ENCODE measurements at regions not wholly inside any gene's neighbourhood (a gene's known extent, or its start where the extent isn't known, plus 50 kb on each side); places are given as distances from the start of the nearest gene placed in this dataset.
A peak's percentile ranks its signal among the peaks of the same experiment; 100 is the strongest.
"Not testable (repeated sequence)": the region's sequence is repeated elsewhere in the genome, so short reads cannot be mapped to it uniquely, and the experiment has no call there.

DNA sequence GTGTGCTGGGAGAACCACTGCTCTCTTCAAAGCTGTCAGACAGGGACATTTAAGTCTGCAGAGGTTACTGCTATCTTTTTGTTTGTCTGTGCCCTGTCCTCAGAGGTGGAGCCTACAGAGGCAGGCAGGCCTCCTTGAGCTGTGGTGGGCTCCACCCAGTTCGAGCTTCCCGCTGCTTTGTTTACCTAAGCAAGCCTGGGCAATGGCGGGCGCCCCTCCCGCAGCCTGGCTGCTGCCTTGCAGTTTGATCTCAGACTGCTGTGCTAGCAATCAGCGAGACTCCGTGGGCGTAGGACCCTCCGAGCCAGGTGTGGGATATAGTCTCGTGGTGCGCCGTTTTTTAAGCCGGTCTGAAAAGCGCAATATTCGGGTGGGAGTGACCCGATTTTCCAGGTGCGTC is 164.0 kb downstream of the HRH4 start:
- not testable (repeated sequence) for DNase-seq (ENCODE audit: low spot score)

DNA sequence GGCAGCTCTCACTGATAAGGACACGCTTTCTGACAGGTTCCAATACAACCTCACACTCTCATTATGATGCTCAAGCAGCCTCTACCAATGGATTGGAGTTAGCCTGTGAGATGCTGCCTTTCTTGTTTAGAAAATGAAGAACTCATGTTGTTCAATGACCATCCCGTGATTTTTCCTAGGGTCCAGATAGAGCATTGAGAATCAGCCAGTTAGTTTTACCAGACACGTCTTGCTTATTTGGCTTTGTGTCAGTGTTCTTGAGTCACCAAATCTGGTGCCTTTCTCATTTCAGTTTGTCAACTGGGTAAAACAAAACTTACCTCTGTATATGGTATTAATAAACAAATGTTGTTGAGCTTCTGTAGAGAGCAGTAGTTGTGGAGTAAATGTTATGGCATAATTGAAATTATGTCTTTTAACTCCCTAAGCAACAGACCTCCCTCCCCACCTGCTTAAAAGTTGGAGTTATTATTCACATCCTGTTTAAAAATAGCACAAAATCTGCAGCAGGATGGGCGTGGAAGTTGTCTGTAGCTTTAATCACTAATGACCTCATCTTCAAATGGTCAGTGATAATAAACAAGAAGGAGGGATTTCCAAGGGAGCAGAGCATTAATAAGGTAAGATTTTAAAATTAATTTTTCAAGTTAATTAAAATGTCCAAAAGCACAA is 167.3 kb downstream of the HRH4 start:
- no peak for DNase-seq (ENCODE audit: low spot score)

DNA sequence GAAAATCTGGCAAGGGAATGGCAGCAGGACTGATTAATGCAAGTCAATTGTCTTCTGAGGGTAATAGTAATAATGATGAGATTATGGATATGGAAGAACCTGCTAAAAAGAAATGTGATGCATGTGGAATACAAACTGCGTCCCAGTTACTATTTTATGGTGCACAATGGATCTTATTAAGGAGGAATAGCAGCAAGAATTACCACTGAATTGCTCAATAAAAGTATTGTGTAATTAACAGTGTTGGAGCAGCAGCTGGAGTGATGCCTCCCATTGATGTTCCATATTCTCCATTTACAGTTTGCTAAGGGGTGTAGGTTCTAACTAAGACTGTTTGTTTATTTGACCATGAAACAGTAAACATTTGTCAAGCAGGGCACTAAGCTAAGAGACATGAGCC is 167.9 kb downstream of the HRH4 start:
- no peak for DNase-seq (ENCODE audit: low spot score)

DNA sequence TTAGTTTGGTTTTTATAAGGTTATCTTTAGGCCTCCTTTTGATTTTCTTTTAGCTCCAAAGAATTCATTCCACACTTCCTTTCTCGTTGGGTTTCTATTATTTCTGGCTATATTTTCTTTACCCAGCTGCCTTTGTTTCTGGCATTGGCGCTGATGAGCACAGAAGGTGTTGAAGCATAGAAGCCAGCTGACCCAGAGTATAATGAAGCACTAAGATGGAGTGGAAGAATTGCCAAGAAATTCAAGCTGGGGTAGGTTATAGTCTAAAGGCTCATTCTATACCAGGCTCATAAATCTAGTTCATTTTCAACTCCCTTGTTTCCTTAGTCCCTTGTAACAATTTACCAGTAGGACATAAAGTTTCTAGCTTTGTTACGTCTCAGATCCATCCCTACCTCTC is 169.5 kb downstream of the HRH4 start:
- no peak for DNase-seq (ENCODE audit: low spot score)

DNA sequence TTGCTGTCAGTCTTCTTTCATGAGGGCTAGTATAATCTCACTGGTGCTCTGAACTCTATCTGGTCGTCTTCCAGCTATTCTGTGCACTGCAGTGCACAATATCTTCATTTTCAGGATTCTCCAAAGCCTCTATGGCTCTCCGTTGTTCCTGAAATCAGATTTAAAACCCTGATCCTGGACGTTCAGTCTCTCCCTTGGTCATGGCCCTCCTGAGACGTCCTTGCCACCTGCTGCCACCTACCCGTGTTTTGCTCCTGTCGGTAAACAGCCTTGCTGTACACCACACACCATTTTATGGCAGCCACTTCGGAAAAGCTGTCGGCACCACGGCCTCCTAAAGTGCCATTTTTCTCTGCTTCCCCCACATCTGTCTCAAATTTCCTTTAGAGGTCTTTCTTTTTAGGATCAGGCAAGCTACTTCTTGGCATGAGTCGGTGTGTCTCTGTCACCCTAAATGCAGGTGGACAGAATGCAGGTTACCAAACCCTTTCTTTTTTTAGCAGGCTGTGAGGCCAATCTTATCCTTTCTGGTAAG is 170.0 kb downstream of the HRH4 start:
- DNase-seq (ENCODE audit: low spot score) = no peak

DNA sequence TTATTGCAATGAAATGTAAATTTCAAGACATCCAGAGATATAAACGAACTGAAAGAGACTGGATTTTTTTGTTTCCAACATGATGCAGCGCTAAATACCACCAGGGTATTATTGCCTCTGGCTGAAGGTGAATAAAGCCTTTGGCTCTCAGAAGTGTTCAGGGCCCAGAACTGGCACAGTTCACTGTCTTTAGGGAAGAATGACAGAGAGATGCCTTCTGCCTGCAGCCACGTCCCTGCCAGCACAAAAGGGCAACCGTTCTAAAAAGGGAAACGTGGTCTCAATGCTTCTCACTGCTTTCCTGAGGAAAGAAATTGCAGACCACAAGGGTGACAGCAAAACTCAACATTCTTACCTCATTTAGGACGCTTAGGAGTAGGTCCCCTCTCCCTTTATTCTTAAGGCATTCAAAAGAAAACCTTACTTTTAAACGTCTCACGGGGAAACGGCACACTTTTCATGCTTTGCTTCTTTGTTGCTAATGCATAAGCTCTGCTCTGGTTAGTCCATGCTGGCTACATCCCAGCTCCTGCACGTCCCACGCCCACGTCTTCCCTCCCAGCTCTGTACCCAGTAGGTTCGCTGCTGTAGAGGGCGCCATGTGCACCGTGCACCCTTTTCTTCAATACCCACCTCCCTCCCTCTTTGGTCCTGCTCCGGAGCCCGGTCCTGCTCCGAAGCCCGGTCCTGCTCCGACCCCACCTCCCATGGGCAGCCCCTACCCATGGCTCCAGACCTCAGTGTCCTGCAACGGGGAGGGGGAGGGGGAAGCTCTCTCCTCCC is 171.0 kb downstream of the HRH4 start:
- no peak for DNase-seq (ENCODE audit: low spot score)

DNA sequence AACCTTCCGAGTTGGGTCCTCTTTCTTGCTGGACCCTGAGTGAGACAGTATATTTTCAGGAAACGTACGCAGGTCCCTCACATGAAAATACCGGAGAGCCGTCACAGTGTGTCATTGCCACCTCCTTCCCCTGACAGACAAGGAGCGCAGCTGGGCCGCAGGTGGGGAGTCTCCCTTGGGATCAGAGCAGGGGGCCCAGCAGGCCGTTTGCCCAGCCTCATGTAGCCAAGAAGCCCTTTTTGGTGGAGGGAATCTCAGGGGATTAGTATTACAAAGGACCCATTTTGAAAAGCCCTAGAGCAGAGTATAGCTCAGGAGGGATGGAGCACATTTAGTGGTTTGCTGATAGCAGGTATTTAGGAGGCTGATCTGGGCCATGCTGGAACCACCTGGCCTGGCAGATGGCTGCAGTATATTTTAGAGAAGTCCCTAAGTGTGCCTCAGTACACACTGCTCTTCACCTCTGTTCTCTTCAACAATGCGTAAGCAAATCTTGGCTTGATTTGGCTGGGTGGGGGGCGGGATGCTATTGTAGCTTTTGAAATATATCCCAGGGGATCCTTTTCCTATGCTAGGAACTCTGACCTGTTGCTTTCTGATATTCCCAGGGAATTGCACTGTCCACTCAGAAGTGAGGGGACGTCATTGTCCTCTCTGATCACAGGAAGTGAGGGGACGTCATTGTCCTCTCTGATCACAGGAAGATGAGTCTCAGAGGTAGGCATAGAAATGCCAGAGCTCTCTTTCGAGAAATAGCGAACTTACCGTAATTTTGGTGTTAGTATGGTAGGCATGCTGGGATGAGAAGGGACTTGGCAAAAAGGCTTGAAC is 171.9 kb downstream of the HRH4 start:
- DNase-seq (ENCODE audit: low spot score) = no peak

DNA sequence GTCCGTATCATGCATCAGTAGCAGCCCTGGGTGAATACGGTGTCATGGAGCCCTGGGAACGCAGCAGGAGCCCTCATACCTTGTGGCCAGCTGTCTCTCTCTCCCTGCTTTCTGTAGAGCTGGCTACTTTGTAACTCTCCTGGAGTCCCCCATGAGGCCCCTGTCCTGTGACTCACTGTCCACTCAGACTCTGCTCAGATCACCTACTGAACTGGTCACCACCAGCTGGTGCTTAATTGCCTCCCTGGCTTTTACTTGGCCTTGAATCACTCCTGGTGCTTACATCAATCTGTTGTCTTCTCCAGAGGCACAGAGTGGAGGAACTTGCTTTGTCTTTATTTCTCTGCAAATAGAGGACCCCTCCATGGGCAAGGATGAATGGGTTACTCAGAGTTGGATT is 172.7 kb downstream of the HRH4 start:
- DNase-seq (ENCODE audit: low spot score) = peak; percentile 69

DNA sequence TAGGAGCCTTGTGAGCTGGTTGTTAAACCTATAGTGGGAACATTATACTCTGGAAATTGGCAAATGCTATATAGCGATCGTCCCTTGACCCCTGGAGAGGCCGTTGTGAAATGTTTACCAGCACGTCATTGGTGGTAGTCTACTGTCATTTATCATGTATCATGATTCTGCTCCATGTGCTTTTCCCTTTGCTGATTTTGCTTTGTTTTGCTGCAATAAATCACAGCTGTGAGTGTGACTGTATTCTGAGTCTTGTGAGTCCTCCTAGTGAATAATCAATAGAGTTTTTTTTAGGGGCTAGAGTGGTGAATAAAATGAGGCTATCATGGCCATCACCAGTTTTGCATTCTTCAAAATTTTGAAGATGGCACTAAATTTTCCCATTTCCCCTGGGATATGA is 189.1 kb downstream of the HRH4 start:
- no peak for DNase-seq (ENCODE audit: low spot score)

DNA sequence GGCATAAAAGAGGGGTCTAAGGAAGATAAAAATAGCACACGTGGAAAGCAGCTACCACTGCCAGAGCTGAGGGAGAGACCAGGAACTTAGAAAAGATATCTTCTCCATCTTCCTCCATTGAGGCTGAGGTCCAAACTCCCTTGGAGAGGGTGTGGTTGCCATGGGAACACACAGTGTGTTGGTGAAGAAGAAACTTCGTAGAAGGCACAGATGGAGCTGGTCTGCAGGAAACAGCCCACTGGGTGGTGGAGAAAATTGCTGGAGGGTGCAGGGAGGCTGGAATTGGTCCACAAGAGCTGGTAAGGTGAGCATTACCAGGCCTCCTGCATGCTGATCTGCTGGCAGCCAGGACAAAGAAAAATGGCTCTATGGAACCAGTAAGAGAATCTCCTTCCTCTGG is 191.0 kb downstream of the HRH4 start:
- no peak for DNase-seq (ENCODE audit: low spot score)

DNA sequence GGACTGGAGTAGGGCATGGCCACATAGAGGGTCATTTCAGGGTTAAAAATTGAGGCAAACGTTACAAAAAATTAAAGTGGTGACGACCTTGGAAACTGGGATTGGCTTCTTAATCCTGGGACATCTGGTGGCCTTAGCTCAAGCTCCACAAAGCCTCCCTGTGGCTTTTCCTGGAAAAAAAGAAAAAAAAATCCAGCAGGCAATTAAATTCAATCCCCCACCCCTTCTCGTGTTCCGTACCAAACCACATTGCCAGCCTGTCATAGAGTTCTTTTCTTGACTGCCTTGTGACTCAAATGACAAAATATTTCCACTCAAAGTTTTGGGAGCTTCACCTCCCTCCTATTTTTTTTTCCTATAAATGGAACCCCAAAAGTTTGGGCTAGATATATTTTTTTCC is 195.6 kb downstream of the HRH4 start:
- DNase-seq (ENCODE audit: low spot score) = no peak

DNA sequence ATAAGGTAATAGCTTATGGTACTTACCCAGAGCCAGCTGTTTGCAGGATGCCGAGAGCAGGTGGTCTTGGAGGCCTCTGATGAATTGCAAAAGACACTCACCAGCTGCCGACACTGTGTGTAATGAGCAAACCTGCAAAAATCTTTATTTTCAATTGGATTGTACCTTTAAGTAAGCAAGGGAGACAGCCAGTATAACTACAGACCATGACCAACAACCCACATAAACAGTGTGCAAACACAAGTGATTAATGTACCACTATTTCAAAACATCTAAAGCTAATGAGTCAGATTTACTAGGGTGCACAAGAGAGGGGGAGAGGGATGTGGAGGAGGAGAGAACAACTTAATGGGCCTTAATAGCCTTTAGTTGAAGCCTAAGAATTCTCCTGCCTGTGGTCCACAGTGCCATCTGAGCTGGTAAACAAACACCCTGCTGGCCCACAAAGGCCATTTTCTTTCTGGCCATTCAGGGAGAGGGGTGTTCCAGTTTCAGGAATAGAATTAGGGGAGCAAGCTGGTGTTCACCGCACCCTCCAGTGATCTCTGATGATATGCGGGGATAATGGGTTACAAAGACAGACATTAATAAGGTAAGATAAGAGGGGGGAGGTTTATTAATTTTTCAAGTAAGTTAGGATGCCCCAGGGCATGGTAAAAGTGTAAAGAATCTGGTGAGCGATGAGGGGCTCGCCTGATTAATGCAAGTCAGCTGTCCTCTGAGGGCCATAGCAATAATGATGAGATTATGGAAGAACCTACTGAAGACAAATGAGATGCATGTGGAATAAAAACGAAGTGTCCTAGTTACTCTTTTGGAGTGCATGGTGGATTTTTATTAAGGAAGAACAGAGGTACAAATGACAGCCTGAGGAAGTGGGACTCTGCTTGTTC is 196.4 kb downstream of the HRH4 start:
- DNase-seq (ENCODE audit: low spot score) = peak; percentile 14

DNA sequence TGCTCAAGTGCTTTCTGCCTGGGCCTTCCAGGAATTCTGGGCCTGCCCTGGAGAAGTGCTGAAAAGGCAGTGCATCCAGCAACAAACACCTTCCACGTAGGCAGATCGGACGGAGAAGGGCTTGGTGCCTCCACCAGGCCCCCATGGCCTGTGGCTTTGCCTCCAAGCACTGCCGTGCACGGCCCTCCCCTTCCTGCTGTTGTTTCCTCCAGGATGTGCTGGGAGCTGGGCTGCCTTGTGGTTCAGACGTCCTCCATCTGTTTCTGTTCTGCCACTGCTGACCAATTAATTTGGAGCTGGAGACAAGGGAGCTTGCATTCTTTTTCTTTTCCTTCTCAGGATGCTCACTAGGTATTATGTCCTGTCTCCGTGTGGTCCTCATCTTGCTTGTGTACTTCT is 197.0 kb downstream of the HRH4 start:
- no peak for DNase-seq (ENCODE audit: low spot score)

DNA sequence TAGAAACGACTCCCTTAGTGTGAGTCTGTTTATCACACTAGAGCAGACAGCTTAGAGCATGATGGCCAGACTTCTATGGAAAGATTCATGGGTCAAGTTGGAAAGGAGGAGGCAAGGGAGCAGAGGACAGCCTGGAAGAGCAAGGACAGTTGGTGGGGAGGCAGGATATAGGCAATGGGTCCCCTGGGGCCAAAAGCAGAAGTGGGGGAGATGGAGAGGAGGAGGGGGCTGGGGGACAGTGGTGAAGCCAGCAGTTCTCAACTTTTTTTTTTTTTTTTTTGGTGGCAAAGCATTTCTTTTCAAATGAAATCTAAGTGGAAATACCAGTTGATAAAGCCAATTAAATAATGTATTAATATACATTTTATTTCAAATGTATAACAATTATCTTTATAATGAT is 197.9 kb downstream of the HRH4 start:
- no peak for DNase-seq (ENCODE audit: low spot score)

DNA sequence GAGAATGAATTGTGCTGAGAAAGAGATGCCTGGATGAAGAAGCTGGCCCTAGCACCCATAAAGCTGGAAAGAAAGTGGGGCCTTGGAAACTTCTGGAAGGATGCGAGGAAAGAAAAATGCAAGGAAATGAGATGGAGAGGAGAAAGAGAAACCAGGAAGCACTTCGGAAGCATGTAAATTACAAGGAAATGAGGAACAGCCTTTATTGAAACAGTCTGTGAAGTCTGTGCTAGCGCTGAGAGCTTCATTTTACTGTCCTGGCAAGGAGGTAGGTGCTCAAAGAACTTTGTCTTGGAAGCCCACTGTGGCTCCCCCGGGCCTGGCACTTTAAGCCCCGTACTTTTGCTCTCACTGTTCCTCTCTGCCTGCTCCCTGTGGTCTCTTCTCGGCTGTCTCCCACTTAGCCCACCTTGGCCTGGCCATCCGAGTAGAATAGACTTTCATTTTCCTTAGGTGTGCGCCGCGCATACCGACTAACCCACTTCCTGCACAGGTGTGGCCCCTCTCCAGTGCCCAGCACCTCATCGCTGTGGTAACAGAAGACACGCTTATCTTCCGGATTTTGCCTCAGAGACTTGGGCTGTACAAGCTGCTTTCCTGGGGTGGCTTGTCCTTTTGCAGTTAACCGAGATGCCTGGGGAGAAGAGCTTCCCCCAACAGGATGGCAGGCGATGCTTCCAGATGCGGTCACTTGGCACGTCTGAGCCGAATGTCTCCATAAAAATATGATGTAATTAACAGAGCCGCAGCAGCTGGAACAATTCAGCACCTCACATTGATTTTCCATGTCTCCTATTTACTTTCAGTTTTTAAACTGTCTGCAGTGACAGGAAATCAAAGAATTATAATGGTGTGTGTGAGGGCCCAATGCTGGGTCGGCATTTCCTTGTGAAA is 199.6 kb downstream of the HRH4 start:
- DNase-seq (ENCODE audit: low spot score) = no peak

DNA sequence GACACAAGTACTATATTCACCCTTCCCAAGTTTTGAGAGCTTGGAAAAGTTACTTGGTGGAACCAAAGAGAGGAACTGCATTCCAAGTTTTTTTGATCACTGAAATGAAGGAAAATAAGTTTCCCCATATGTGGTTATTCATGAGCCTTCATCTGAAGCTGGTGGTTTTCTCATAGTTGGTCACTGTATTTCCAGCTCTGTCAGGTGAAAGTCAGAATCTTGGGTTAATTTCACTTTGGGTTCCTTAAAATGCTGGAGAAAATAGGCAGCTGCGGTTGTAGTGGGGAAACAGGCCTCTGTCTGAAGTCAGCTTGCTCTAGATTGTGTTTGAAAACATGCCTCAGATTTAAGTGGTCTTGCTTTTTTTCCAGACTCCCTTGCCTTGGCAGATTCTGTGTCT is 200.5 kb downstream of the HRH4 start:
- DNase-seq (ENCODE audit: low spot score) = no peak

DNA sequence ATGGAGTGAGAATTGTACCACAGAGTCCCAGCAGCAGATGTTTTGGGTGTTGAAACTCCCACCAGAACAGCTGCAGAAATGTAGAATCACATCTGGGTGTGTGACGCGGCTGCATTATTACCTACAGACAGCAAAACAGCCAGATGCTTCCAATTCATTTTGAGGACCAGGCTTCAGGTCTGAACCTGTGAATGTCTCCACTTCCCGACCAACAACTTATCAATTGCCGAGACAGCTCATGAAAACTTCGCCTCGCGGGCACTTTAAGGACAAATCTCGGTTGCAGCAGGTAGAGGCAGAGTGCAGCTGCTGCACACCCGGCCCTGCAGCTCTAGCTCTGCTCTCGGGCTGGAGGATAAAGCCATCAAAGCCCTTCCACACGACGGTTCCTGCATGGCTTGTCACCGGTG is 202.0 kb downstream of the HRH4 start:
- no peak for DNase-seq (ENCODE audit: low spot score)

DNA sequence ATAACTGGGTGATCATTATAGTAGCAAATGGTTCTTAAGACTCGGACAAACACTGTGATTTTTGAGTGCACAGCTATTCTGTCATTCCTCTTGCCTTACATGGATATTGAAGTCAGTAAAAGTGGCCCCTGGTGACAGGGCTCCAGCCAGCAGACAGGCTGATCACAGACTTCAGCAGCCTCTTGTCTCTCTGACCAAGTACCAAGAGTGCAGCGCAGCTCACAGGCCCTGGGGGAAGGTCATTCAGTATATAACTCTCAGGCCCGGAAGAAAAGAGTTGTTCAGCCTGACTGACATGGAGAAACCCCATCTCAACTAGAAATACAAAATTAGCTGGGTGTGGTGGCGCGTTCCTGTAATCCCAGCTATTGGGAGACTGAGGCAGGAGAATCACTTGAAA is 202.6 kb downstream of the HRH4 start:
- no peak for DNase-seq (ENCODE audit: low spot score)

DNA sequence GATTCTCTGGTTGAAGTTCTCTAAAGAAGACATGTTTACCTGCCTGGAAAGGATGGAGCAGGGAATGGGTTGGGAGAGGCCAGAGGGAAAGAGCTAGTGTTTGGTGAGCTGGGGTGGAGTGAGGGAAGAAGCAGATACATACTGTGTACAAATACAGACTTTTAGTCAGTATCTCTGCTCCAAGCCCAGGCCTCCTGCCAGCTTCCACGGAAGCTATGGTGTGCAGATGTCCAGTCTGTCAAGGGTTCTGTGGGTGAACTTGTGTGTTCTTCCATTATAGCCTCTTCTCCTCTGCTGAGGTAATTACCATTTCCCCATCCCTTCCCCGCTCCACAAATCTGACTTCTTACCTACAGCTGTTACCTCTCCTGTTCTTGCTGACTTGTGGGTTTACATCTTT is 208.6 kb downstream of the HRH4 start:
- no peak for DNase-seq (ENCODE audit: low spot score)

DNA sequence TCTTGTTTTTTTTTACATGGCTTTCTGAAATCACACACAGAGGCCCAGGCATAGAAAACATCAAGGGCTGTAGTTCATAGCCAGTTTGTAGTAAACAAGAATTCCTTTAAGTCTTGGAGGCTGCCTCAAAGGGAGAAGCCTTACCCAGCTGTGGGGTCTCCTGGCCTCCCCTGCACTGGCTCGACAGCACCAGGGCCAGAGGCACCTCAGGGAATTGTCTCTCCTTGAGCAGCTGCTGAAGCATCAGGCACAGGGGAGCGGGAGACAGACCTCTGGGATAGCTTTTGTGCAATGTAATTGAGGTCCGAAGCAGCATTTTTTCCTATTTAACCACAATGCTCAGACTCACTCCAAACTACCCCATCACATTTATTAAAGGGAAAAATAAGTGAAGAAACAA is 209.1 kb downstream of the HRH4 start:
- no peak for DNase-seq (ENCODE audit: low spot score)

Measured in RKO (cell line).